ENCODE measurements at regions not wholly inside any gene's neighbourhood (a gene's known extent, or its start where the extent isn't known, plus 50 kb on each side); places are given as distances from the start of the nearest gene placed in this dataset.

GRCh38 chr5:91703128-91703527 lies 320.0 kb upstream of the ARRDC3 start:
- TF ChIP-seq CTCF (IDR thresholded peaks at IDR 0.05; ENCODE audit: low read depth, low read length, poor library complexity, severe bottlenecking) (no peak), EZH2phosphoT487 (IDR thresholded peaks at IDR 0.05; ENCODE audit: borderline replicate concordance, low read length) (no peak)

All from DOHH2 (cell line).